Hypothalamus (tissue), 51 donors: ENCODE measurements at regions not wholly inside any gene's neighbourhood (a gene's known extent, or its start where the extent isn't known, plus 50 kb on each side); places are given as distances from the start of the nearest gene placed in this dataset.
"Not testable (repeated sequence)": the region's sequence is repeated elsewhere in the genome, so short reads cannot be mapped to it uniquely, and the experiment has no call there.

Experiments
- DNase-seq, 51 donors: peaks; one replicate each; lab custom pipeline; 2025; lab: John Stamatoyannopoulos, UW

DNA sequence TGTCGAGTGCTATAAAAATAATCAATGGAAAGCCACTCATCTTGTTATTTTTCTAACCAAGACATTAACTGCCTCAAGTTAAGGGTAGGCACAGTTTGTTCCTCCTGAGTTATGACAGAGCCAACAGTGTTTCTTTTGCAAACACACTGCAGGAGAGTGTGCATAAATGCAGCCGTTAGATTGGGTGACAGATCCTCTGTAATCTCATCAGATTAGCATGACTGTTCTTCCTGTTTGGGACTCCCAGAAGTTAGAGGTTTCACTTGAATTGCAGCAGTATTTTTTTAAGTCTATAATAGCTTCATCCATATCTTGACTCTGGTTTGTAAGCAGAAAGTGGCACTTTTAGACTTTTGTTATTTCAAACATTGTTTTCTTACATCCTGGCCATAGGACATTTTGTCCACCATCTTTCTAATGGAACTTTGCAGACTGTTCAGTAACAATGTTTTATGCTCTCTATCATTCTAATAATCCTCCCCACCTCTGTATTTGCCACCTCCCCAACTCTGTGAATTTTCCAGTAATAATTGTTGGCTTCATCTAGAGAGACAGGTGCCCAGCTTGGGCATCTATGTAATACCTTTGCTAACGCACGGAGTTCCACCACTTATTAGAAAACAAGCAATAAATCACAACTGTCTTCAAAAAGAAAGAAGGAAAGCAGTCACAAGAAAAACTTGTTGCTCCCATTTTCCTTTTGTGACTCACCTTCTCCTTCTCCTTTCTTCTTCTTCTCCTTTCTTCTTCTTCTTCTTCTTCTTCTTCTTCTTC, 560.0 kb downstream of the ADCYAP1 start:
- DNase-seq: no peak

DNA sequence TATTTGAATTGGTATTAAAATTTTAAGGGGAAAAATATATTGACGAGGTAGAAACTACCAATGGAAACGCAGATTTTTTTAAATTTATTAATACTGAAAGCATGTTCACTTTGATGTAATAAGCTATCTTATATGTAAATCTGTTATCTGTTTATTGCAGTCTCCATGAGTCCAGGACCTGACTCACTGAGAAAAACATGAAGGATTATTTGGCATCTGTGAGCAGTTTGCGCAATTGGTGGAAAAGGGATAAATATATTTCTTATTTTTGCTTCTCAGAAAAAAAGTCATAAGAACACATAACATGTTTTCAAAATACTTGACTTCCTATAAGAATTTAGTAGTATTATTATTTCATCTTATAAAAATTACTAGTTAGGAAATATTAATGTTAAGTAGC, 561.4 kb downstream of the ADCYAP1 start:
- DNase-seq: no peak

- no peak for DNase-seq
Observed at GRCh38 chr18:1467461-1467964, 562.8 kb downstream of the ADCYAP1 start.

DNA sequence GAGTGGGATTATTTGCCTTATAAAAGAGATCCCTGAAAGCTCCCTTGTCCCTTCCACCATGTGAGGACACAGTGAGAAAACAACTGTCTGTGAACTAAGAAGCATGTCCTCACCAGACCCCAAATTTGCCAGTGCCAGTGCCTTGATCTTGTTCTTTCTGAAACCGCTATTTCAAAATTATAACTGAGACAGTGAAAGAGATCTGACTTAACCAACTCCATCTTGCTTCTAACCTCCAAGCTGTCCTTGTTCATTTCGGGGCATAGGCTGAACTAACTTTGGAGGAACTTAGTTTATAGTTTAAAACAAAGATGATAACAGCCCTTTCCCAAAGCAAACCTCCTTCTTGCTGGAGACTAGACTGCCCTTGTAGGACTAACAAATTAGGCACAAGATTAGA, 563.9 kb downstream of the ADCYAP1 start:
- no peak for DNase-seq

DNA sequence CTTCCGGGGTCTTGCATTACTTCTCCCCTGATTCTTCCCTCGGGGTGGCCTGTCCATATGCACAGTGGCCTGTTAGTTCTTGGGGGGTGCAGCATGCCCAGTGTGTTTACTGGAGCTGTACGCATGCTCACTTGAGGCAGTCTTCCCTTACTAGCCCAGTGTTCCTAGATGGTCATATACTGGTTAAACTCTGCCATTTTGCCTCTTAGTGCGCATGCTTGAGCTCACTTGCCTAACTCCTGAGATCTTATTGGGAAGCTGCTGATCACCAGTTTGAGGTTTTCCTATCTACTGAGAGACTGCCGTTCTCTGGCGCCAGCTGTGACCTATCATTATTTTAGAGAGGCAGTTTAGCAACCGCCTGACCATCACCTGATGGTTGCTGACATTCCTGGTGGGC, 571.2 kb downstream of the ADCYAP1 start:
- DNase-seq: no peak

- no peak for DNase-seq
Observed at GRCh38 chr18:1480309-1480708, 575.6 kb downstream of the ADCYAP1 start.

GRCh38 chr18:1481577-1481976, 576.9 kb downstream of the ADCYAP1 start:
- DNase-seq: no peak

GRCh38 chr18:1483385-1483784, 578.7 kb downstream of the ADCYAP1 start:
- no peak for DNase-seq

GRCh38 chr18:1487457-1487856, 582.8 kb downstream of the ADCYAP1 start:
- DNase-seq: no peak

DNA sequence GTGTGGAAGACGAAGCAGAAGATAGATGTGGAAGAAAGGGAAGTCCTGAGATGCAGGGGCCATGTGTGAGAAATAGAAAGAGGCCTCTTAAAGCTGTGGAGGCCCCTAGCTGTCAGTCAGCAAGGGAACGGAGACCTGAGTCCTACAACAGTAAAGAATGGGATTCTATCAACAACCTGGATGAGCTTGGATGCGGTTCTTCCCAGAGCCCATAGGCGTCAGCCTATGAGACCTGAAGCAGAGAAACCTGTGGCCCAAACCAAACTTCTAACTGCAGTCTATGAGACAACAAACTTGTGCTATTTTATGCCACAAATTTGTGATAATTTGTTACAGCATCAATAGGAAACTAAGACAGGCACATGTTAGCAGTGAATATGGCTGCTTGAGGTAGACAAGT, 583.7 kb downstream of the ADCYAP1 start:
- no peak for DNase-seq

- no peak for DNase-seq
Observed at GRCh38 chr18:1488957-1489356, 584.3 kb downstream of the ADCYAP1 start.

DNA sequence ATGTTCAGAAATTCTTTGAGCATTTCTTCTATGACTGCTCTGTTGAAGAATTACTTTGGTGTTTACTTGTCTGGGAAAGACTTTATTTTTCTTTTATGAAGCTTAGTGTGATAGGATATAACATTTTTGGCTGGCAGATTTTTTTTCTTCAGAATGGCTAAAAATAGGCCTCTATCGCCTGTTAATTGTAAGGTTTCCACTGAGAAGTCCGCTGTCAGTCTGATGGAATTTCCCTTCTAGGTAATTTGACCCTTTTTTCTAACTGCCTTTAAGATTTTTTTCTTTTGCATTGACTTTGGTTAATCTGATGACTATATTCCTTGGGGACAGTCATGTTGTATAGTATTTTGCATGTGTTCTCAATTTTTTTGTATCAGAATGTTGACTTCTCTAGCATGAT, 590.7 kb downstream of the ADCYAP1 start:
- no peak for DNase-seq

- DNase-seq: no peak
Observed at GRCh38 chr18:1496096-1496495, 591.4 kb downstream of the ADCYAP1 start.

GRCh38 chr18:1498216-1498615, 593.5 kb downstream of the ADCYAP1 start:
- no peak for DNase-seq

- no peak for DNase-seq
Observed at GRCh38 chr18:1499265-1499664, 594.6 kb downstream of the ADCYAP1 start.

DNA sequence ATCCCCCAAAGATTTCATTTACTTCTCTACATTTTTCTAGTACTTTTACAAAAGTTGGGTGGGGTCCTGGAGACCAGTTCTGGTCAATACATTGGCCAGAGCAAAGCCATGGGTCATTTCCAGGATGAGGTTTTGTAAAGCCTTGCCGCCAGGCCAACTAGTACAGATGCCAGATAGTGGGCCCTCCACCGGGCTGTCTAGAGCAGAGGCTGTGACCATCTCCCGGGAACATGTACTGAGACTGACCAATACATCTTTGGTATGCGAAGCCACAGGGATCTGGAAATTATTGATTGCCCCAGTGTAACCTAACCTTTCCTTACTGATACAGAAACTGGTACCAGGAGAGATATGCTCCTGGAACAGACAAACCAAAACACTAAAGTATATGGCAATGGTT, 599.2 kb downstream of the ADCYAP1 start:
- no peak for DNase-seq

DNA sequence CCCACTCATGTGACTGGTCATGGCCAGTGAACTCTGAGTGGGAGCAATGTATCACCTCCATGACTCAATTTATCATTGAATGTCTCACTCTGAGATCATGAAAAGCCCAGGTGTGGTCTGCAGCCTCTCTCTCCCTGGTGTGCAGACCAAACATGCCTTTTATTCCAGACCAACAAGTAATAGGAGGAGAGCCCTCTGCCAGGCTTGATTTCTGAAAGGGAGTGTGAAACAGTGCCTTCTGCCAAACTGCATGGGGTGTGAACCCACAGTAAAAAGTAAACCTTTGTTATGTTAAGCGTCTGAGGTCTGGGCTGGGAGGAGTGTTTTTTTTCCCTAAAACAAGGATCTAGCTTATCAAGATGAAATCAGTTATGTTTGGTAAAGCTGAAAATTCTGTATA, 601.2 kb downstream of the ADCYAP1 start:
- no peak for DNase-seq

DNA sequence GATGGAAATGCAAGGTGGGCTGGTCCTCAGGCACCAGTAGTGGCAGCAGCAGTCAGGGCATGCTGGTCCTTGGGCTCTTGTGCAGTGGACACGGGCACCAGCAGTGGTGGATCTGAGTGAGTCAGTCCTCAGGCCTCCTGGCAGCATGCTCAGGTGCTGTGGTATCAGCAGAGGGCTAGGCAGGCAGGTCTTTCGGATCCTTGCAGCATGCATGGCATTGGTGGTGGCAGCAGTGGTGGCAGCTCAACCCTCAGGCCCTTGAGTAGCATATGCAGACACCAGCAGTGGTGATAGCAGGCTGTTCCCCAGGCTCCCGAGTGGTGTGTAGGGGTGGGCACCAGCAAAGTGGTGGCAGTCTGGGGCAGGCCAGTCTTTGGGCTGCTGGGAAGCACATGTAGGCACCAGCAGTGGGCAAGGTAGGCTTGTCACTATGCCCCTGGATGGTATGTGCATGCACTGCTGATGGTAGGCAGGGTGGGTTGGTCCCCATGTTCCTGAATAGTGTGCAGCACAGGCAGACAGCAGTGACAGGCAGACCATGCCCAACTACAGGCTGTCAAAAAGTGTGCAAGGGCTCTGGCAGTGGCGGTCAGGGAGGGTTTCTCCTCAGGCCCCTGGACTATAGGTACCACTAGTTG, 606.0 kb downstream of the ADCYAP1 start:
- DNase-seq: no peak

DNA sequence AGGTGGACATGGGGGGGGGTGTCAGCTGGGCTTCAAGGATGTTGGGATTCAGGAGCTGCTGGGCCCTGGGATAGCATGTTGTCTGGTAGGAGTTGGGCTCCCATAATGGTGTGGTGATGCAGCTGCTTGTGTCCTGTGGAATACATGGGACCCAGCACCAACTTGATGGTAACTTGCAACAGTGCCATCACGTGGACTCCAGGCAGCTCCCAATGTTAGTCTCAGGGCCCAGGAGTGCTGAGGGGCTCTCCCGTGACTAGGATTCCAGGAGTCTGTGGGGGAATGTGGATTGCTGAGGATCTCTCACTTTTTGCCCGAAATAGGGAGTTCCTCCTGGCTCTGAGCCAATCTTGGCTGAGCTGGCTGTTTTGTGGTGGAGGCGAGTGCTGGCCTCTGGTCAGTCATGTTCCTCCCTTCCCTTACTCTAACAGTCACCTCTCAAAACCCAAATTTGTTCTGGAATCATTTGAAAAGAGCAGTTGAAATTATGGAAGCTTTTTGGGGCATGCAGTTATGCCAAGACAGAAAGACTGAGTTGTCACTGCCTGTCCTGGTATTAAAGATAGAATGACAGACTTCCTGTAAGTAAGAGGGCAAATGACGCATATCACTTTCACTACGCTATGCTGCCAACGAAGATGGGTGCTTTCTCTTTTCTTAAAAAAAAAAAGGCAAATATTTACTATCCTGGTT, 607.1 kb downstream of the ADCYAP1 start:
- no peak for DNase-seq

DNA sequence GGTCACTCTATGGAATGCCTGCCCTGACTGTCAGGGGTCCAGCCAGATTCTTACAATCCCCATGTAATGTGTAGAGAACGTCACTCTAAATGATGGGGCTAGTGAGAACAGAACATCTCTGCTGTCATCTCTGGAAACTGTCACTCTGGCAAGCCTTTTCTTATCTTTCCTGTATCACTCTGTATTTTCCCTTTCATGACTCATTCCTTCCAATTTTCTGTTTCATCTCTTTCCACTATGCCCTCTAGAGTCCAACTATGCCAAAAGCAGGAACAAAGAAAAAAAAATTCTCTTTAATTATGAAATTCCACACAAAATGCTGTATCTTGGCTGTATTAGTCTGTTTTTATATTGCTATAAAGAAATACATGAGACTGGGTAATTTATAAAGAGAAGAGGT, 608.8 kb downstream of the ADCYAP1 start:
- DNase-seq: no peak

DNA sequence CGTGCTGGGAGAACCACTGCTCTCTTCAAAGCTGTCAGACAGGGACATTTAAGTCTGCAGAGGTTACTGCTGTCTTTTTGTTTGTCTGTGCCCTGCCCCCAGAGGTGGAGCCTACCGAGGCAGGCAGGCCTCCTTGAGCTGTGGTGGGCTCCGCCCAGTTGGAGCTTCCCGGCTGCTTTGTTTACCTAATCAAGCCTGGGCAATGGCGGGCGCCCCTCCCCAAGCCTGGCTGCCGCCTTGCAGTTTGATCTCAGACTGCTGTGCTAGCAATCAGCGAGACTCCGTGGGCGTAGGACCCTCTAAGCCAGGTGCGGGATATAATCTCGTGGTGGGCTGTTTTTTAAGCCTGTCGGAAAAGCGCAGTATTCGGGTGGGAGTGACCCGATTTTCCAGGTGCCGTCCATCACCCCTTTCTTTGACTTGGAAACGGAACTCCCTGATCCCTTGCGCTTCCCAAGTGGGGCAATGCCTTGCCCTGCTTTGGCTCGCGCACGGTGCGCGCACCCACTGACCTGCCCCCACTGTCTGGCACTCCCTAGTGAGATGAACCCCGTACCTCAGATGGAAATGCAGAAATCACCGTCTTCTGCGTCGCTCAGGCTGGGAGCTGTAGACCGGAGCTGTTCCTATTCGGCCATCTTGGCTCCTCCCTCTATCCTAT, 617.0 kb downstream of the ADCYAP1 start:
- DNase-seq: not testable (repeated sequence)
